Superior temporal gyrus (tissue), 1 donor: ENCODE measurements at regions not wholly inside any gene's neighbourhood (a gene's known extent, or its start where the extent isn't known, plus 50 kb on each side); places are given as distances from the start of the nearest gene placed in this dataset.
A peak's percentile ranks its signal among the peaks of the same experiment; 100 is the strongest.
"Not testable (repeated sequence)": the region's sequence is repeated elsewhere in the genome, so short reads cannot be mapped to it uniquely, and the experiment has no call there.

Experiments used
- DNase-seq: peaks from one replicate; pipeline ENCODE4 v3.0.0-alpha.2; 2016; ENCODE audit errors: extremely low spot score

DNA sequence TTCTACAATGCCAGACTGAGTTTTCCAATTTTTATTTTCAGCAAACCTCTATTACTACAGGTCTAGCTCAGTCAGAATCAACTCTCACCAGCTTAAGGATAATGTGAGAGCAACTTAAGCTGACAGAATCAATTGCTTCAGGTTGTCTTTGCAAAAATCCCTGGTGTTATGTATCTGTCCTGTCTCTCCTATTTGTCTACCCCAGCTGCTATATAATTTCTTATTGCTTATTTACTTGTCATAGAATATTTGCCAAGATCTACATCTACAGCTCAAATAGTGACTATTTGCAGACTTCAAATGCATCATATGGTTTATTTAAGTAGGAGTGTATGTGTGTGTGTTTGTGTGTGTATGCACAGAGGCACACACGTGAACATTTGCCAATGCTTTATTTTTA is 54.1 kb downstream of the FOXG1 start:
- no peak for DNase-seq

DNA sequence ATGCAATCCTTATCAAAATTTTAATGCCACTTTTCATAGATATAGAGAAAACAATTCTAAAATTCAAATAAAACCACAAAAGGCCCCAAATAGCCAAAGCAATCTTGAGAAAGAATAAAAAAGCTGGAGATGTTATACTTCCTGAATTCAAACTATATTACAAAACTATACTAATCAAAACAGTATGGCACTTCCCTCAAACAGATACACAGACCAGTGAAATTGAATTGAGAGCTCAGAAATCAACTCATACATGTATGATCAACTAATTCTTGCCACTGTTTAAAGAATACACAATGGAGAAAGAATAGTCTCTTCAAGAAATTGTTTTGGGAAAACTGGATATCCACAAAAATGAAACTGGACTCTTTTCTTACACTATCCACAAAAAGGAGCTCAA is 55.4 kb downstream of the FOXG1 start:
- no peak for DNase-seq

DNA sequence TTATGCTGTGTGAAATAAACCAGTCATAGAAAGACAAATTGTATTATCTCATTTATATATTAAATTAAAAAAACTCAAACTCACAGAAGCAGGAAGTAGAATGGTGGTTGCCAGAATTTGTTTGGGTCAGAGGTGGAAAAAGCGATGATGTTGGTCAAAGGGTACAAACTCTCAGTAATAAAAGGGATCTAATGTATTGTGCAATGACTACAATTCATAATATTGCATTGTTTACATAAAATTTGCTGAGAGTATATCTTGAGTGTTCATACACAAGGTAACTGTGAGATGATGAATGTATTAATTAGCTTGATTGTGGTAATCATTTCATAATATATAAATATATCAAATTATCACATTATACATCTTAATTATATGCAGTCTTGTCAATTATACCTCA is 56.7 kb downstream of the FOXG1 start:
- no peak for DNase-seq

DNA sequence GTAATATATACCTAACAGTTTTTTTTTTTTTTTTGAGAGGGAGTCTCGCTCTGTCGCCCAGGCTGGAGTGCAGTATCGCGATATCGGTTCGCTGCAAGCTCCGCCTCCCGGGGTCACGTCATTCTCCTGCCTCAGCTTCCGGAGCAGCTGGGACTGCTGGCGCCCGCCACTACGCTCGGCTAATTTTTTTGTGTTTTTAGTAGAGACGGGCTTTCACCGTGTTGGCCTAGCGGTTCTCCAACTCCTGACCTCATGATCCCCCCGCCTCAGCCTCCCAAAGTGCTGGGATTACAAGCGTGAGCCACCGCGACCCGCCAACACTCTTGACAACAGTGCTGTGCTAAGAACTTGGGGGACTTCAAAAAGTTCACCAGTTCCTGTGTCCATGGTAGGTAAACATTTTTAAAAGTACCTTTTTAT is 63.5 kb downstream of the FOXG1 start:
- no peak for DNase-seq

DNA sequence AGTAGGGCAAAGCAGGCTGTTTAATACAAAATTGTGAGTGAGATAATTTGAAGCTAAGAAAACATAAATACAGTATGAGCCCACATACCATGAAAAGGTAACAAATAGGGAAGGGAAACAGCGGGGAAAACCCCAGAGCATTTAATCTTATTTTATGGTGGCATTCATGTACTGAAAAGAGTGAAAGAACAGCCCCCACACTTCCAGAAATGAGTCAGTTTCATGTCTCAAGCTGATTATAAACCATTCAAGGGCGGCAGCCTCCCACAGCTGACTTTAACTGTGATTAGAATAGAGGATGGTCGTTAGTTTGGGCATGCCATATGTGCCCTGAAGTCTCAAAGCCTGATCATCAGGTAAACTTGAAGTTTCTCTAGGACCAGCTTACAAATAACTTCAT is 64.5 kb downstream of the FOXG1 start:
- peak; percentile 29 for DNase-seq

DNA sequence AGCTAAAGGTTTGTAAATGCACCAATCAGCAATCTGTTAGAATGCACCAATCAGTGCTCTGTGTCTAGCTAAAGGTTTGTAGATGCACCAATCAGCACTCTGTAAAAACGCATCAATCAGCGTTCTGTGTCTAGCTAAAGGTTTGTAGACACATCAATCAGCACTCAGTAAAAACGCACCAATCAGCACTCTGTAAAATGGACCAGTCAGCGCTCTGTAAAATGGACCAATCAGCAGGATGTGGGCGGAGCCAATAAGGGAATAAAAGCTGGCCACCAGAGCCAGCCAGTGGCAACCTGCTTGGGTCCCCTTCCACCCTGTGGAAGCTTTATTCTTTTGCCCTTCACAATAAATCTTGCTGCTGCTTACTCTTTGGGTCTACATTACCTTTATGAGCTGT is 76.0 kb downstream of the FOXG1 start:
- not testable (repeated sequence) for DNase-seq

DNA sequence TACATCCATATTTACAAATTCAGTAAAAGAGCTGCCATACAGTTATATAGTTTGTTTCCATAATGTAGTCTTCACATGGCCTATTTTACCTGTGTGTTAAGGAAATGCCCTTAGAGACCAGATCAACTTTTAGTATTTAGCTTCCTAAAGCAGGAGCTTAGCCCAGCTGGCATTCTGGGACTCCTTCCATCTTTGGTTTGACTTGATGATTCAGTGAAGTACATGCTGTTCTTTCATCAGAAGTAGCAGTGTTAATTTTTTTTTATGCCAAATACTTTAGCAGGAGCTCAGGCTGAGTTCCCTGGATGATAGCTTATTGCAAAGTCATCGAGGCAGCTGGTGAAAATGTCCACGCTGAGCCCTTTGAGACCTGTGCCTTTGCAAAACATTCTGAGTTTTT is 101.0 kb downstream of the FOXG1 start:
- DNase-seq = peak; percentile 73

DNA sequence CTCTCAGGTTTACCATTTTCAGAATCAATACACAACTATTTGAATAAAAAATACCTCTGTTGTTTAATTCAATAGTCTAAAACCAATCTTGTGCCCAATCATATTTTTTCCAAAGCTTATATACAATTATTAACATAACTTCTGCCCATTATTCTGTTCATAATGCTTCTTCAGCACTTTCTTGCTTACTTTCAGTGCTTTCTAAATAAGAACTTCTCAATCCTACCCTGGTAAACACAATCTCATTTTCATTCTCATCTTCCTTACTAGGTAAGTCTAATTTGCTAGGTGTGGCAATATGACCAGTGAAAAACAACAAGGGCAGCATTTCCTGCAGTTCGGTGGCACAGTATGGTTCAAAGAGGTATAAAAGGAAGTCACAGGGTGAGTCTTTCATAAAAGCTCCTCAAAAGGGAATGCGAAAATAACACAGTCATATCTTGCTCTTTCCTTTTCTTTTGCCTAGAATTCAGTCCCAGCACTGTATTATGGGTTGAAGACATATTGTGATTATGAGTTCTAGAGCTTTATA is 103.5 kb downstream of the FOXG1 start:
- DNase-seq = no peak

DNA sequence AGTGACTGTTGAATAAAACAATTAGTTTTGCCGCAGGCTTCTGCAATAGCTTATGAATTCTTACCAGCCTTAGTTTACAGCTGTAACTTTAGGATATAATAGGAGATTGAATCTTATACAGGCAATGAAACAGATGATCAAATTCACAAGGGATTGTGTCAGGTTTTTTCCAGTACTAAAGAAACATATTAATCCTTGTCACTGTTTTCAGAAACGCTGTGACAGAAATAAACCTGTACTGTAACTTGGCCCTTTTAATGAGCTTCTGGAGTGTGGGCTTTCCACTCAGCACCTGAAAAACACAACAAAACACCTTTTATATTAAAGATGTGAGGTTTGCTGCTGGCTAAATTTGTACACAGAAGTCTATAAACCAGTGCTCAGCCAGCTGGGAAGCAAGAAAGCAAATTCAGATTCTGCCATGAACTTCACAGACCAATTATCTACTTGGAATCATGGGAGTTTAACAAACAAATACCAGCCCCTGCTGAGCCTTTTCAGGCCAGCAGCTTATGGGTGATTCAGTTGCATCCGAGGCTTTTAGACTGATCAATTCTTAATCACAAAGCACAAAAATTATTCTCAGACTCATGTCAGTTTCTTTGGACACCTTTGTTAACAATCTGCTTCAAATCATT is 109.5 kb downstream of the FOXG1 start:
- no peak for DNase-seq

DNA sequence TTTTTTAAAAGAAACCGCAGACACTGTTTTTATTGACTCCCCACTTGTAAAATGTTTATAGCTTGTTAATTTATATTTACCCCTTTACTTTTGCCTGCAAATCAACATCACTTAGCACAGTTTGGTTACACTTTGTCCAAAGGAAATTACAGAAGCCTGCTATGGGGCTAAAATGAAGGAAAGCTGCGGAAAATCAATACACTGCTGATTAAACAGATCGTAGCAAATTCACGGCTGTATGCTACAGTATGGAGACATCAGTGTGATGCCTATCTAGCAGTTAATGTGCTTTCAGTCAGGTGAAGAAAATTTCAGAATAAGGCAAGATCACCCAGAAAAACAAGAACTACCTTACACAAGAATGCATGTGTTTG is 110.0 kb downstream of the FOXG1 start:
- DNase-seq = no peak

DNA sequence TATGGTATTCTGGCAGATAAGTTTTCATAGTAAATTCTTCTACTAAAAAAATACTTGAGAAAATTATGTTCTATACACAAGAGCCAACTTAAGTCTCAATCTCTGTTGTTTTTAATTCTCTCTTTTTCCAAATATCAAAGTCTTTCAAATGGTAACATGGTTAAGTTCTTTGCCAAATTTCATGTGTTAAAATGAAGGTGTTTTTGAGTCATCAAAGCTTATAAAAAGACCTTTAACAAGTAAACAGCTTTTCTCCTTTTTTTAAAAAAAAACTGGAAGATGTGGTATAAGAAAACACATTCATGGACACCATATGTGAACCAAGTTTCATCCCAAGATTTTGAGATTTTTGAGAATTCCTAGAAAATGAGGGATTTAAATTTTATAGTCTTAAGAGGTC is 111.3 kb downstream of the FOXG1 start:
- peak; percentile 66 for DNase-seq

DNA sequence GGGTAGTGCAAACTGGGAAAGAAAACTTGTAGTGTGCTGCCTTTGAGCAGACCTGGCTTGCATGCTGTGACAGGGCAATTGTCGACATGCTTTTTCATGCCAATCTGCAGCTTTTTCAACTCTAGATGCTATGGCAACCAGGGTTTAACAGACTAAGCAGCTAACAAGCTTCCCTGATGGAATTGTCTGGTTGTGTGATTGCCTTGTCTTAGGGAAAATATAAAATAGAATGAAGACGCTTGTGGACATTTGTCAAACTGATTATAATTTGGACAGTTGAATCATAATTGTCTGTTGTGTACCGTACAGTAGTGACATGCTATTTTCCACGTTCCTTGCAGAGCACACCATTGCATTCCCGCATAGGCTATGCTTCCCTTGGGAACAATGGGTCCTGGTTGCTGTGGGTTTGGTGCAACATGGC is 113.0 kb downstream of the FOXG1 start:
- DNase-seq = no peak

DNA sequence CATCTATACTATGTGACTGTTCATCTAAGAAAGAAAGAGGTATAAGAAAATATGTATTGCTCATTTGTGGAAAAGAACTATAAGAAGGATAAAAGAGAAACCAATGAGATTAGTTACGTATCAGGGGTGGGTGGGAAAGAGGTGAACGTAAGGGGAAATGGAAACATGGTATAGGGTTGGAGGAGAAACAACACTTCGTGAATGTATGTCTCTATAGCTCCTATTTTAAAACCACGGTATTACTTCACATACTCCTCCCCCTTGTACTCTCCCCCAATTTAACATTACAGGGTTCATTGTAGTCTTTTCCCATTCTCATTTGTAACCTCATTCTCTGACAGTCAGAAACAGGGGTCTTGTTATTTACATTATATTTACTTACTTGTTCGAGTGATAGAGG is 120.4 kb downstream of the FOXG1 start:
- DNase-seq = no peak

DNA sequence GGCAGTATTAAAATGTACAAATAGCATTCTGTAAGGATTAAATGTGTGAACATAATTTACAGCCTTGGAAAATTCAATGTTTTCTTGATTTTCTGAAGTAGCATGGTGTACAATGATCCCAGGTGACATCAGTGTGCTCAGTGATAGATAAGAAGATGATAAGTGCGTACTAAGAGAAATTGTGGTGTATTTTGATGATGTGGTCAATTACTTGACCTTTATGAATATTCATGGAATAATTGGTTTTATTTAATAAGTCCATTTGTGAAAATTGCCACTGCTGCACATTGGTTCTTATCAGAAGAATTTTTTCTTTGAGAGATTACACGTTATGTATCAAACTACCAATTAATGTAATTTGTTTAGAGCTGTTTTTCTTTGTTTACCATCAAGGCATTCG is 128.8 kb downstream of the FOXG1 start:
- DNase-seq = no peak

DNA sequence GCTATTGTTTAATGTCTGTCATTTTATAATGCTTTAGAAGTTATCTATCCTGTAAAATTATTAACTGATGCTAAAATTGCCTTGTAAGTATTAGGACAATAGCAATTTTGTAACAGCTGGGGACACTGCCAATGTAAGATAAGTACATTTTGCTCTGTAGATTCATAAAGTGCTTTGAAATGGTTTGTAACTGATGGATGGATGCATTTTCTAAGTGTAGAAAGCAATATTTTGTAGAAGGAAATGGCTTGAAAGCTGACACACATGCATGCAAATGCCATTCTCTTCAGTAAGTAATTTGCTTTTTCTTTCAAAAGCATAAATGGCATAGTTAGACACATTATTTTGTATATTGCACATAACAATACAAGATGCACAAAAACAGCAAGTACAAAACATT is 129.8 kb downstream of the FOXG1 start:
- no peak for DNase-seq

DNA sequence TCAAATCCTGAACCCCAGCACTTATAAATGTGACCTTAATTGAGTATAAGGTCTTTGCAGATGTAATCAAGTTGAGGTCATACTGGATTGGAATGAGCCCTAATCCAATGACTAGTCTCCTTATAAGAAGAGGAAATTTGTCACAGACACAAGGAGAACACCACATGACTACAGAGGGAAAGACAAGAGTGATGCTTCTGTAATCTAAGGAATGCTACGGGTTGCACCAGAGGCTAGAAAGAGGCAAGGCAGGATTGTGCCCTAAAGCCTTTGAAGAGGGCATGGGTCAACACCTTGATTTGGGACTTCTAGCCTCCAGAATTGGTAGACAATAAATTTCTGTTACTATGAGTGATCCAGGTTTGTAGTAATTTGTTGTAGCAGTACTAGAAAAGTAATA is 135.0 kb downstream of the FOXG1 start:
- no peak for DNase-seq

DNA sequence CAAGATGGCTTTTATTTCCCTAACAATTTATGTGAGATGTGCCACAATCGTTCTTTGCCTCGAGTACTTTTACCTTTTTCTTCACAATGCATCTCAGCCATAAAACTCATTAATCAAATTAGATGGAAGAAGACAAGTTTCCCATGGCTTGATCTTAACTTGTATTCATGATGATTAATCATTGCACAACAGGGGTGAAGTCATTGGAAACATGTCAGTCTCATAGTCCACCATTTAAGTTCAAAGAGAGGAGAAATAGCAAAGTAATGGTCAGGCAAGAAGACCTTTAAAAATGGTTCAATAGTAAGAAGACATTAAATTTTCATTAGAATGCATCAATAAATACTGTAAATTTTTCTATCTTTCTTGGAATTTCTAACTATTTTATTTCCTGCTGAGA is 136.3 kb downstream of the FOXG1 start:
- no peak for DNase-seq

DNA sequence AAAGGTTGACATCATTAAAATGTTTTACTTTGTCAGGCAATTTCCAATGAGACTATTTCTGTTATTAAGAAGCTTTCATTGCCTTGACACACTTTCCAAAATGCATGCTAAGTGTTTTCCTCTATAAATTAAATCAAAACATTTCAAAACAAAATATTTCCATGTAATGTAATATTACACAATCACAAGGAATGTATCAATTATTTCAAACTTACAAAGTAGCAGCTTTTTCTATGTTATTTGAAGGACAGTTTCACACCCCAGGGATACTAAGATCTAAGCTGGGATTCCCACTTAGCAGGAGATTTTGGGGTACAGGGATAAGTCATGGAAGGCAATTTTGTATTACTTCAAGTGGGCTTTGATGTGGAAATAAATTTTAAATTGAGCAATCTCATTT is 144.9 kb downstream of the FOXG1 start:
- no peak for DNase-seq

DNA sequence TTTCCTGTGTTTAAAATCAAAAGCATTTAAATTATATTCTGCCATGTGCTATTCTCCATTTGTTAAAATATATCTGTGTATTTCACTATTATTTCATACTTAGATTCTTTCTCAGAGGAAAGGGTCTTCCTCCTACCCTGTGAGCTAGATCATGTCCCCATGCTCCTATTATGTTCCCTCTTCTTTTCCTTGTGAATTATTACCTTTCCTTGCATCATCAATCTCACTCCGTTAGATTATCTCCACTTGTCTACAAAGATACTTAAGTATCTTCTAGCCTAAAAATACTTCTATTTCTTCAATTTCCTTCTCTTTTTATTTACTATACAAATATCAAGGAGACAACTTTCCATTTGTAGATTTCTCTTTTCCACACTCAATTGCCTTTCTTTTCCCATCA is 146.5 kb downstream of the FOXG1 start:
- DNase-seq = no peak

DNA sequence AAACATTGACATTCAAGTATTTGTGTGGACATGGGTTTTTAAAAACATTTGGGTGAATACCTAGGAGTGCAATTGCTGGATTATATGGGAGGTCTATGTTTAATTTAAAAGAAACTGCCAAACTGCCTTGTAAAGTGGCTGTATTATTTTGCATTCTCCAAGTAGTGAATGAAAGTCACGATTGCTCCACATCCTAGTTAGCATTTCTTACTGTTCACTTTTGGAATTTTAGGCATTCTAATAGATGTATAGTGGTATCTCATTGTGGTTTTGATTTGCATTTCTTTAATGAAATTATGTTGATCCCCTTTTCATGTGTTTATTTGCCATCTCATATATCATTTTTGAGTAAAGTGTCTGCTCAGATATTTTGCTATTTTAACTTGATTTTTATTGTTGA is 159.5 kb downstream of the FOXG1 start:
- DNase-seq = no peak

DNA sequence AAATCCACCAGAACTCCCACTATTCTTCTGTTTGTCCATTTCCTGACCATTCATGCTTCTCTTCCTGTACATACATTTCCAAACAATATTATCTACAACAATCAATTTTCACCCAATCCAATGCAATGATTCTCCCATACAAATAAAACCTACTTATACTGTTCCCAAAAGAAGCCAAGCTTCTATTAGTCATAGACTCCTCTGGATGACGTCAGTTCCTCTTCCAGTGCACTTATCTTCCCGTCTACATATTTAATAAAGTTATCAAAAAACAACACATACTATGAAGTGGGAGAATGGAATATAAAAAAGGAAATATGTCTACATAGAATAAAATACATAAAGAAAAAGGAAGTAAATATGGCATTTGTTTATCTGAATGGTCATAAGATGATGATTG is 165.4 kb downstream of the FOXG1 start:
- no peak for DNase-seq

DNA sequence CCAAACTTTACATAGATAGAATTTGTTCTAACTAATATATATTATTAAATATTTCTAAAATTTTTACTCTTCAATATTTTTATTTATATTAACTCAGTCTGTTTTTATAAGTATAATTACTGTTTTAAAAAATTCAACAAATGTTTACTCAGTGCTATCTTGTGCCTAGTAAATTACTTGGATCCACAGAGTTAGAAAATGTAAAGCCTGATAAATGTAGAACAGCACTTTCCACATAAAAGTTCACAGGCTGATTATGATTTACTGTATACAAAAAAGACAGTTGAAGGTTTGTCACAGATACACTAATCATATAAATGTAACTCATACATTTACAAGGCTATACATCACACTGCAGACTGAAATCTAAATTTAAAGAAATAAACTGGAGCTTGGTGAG is 170.0 kb downstream of the FOXG1 start:
- no peak for DNase-seq

DNA sequence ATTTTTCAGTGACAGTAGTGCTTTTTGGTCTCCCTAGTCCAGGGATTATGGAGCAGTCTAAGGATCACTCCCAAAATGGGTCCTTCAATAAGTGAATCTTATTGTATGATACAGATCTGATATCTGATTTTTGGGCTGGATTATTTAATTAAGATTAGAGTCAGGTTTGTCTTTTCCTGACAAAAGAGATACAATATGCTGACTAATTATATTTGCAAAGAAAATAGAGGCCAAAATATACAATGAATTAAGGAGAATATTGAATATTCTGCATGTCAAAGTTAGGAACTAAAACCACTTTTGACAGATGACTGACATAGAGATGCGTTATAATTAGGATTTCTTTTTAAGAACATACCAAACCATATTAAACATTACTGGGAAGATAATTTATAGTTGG is 175.2 kb downstream of the FOXG1 start:
- no peak for DNase-seq

DNA sequence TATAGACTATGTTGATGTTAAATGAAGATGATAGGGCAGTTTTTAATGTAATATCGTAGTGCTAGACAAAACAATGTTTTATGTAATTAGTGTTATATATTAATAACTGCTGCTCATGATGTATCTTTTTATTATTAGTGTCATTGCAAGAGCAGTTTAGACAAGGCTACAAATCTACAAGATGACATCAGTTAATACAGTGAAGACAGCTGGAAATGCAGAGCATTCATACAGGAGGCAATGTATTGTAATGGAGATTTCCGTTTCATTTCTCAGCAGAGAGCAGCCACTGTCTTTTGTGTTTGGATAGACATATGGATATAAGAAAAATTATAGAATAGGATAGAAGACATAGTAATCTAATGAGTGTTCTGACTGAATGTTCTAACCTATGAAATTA is 178.0 kb downstream of the FOXG1 start:
- no peak for DNase-seq
